ENCODE measurements at regions not wholly inside any gene's neighbourhood (a gene's known extent, or its start where the extent isn't known, plus 50 kb on each side); places are given as distances from the start of the nearest gene placed in this dataset.

DNA sequence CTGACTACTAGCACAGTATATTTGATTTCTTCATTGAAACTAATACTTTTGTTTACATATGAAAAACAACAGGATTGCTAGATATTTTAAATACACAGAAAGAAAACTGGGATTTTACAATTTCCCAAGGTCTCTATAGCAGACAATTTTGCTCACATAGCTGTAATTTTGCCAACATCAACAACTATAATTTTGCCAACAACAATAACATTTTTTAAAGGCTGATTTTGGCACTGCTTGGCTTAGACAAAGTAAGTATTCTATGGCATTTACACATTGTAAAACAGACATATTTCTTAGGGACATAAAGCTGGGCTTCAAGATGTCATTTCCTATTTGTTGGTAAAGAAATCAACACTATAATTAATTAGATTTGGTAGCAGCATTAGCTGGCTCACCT is 922.1 kb downstream of the RAB28 start:
- H3K9me3 ChIP-seq: no peaks in the 10 kb centered on the region
- DNase-seq (no peak), ATAC-seq (no peak)
- no peak overlapping the region for H3K4me3 ChIP-seq
- no peaks in the 10 kb centered on the region for H3K36me3 ChIP-seq
- H3K27ac ChIP-seq: no peak overlapping the region
- no peaks in the 10 kb centered on the region for H3K27me3 ChIP-seq
- intact Hi-C loops (cut with DNase I): no loop called here
- TF ChIP-seq, protein P1, sequence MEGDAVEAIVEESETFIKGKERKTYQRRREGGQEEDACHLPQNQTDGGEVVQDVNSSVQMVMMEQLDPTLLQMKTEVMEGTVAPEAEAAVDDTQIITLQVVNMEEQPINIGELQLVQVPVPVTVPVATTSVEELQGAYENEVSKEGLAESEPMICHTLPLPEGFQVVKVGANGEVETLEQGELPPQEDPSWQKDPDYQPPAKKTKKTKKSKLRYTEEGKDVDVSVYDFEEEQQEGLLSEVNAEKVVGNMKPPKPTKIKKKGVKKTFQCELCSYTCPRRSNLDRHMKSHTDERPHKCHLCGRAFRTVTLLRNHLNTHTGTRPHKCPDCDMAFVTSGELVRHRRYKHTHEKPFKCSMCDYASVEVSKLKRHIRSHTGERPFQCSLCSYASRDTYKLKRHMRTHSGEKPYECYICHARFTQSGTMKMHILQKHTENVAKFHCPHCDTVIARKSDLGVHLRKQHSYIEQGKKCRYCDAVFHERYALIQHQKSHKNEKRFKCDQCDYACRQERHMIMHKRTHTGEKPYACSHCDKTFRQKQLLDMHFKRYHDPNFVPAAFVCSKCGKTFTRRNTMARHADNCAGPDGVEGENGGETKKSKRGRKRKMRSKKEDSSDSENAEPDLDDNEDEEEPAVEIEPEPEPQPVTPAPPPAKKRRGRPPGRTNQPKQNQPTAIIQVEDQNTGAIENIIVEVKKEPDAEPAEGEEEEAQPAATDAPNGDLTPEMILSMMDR (IDR thresholded peaks at IDR 0.05): no peak
- no peaks in the 10 kb centered on the region for H3K4me1 ChIP-seq

DNA sequence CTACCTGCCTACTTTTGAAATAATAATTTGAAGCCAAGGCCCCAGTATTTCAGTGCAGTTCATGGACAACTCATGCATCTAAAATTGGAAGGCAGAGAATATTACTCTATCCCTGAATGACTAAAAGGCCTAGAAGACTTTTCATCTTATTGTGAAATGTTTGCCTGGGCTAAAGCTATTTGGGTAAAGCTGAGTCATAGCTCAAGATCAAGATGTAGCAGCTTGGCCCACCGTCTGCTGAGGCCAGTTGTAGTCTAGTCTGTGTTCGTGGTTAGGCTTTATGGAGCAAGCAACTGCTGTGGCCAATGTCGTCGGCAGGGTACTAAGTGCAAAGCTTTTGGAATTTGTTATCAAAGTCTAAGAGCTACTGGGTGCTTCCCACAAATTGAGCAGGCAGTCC is 929.1 kb downstream of the RAB28 start:
- H3K9me3 ChIP-seq: no peaks in the 10 kb centered on the region
- no peaks in the 10 kb centered on the region for H3K27me3 ChIP-seq
- no peak overlapping the region for H3K27ac ChIP-seq
- intact Hi-C loops (cut with DNase I): no loop called here
- TF ChIP-seq, protein P1 (IDR thresholded peaks at IDR 0.05): no peak
- no peak overlapping the region for H3K4me3 ChIP-seq
- no peaks in the 10 kb centered on the region for H3K4me1 ChIP-seq
- no peak for ATAC-seq
- no peaks in the 10 kb centered on the region for H3K36me3 ChIP-seq
- DNase-seq: no peak

DNA sequence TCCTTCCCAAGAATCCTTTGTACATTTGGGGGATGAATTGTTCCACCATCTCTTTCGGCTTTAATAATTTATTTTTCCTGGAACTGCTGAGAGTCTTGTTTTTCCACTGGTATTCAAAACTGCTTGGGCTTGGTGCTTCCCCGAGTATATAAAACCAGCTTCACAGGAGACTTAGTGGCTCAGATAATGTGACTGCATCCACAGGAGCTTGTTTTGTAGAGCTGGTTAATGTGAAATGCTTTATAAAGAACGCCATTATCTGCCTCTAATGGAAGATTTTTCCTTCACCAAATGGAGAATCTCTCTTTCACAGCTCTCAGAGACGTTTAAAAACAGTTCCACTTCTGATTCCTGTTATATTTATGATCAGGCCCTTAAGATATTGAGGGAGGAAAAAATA is 935.5 kb downstream of the RAB28 start:
- H3K36me3 ChIP-seq: no peaks in the 10 kb centered on the region
- TF ChIP-seq, protein P1 (IDR thresholded peaks at IDR 0.05): no peak
- no peak for ATAC-seq
- no peaks in the 10 kb centered on the region for H3K9me3 ChIP-seq
- no peaks in the 10 kb centered on the region for H3K27me3 ChIP-seq
- no peaks in the 10 kb centered on the region for H3K4me1 ChIP-seq
- H3K4me3 ChIP-seq: no peak overlapping the region
- no peak for DNase-seq
- H3K27ac ChIP-seq: no peak overlapping the region
- intact Hi-C loops (cut with DNase I): no loop called here

DNA sequence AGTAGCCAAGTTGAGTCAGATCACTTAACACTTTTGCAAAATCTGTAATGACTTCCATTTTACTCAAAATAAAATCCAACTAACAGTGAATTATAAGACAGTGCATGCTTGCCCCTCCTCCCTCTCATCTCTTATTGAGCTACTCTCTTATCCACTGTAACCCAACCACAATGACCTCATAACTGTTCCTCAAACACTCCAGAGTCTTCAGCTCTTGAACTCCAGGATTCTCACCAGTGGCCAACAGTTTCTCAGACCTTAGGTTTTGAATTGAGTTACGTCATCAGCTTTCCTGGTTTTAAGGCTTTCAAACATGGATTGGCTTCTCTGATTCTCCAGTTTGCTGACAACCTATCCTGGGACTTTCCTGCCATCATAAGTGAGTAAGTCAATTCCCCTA is 938.3 kb downstream of the RAB28 start:
- ATAC-seq (no peak), DNase-seq (no peak)
- intact Hi-C loops (cut with DNase I): no loop called here
- no peaks in the 10 kb centered on the region for H3K4me1 ChIP-seq
- TF ChIP-seq, protein P1 (IDR thresholded peaks at IDR 0.05): no peak
- H3K27me3 ChIP-seq: no peaks in the 10 kb centered on the region
- no peak overlapping the region for H3K4me3 ChIP-seq
- H3K36me3 ChIP-seq: no peaks in the 10 kb centered on the region
- H3K27ac ChIP-seq: no peak overlapping the region
- H3K9me3 ChIP-seq: no peaks in the 10 kb centered on the region

DNA sequence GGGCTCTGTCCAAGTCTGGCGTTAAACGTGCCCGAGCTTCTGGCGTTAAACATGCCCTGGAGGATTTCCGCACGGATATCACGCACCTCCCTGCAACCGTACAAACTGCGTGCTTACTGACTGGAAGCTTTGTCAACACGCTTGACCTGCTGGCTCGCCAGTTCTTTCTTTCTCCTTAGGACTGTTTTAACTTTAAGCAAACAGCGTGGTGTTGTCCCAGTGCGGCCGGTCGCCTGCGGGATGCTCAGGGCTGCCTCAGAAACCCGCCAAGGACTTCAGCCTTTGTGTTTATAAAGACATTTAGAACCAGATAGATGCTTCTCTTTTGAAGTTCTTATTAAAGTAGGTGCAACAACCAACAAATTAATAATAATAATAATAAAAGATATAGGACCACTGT is 946.0 kb downstream of the RAB28 start:
- TF ChIP-seq, protein P1 (IDR thresholded peaks at IDR 0.05): no peak
- H3K27me3 ChIP-seq: no peaks in the 10 kb centered on the region
- H3K4me3 ChIP-seq: no peak overlapping the region
- no peak for ATAC-seq
- intact Hi-C loops (cut with DNase I): no loop called here
- H3K36me3 ChIP-seq: no peaks in the 10 kb centered on the region
- H3K4me1 ChIP-seq: no peaks in the 10 kb centered on the region
- no peaks in the 10 kb centered on the region for H3K9me3 ChIP-seq
- H3K27ac ChIP-seq: no peak overlapping the region
- DNase-seq: no peak

DNA sequence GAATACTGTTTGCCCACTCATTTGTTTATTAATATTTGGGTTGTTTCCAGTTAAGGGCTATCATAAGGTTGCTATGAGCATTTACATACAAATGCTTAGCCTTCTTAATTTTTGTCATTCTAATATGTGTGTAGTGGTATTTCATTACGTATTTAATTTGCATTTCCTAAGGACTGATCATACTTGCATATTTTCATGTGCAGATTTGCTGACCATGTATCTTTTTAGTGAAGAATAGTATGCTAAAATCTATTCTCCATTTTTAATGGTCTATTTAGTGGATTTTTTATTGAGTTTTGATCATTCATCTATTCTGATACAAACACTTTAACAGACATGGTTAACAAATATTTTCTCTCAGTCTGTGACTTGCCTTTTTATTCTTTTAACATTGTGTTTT is 949.5 kb downstream of the RAB28 start:
- H3K4me1 ChIP-seq: no peaks in the 10 kb centered on the region
- H3K36me3 ChIP-seq: no peaks in the 10 kb centered on the region
- H3K27ac ChIP-seq: no peak overlapping the region
- ATAC-seq (no peak), DNase-seq (no peak)
- H3K27me3 ChIP-seq: no peaks in the 10 kb centered on the region
- intact Hi-C loops (cut with DNase I): no loop called here
- TF ChIP-seq, protein P1 (IDR thresholded peaks at IDR 0.05): no peak
- H3K9me3 ChIP-seq: no peaks in the 10 kb centered on the region
- no peak overlapping the region for H3K4me3 ChIP-seq

Measured in upper lobe of right lung (tissue), 1 donor.